ENCODE measurements at regions not wholly inside any gene's neighbourhood (a gene's known extent, or its start where the extent isn't known, plus 50 kb on each side); places are given as distances from the start of the nearest gene placed in this dataset.
A peak's percentile ranks its signal among the peaks of the same experiment; 100 is the strongest.
"Not testable (repeated sequence)": the region's sequence is repeated elsewhere in the genome, so short reads cannot be mapped to it uniquely, and the experiment has no call there.

- no peak for DNase-seq (ENCODE audit: extremely low read depth in 1 of 2, low read depth in 1 of 2)
Observed at GRCh38 chr7:140283472-140283871, 106.7 kb upstream of the KDM7A start.

GRCh38 chr7:140281960-140282359, 105.2 kb upstream of the KDM7A start:
- no peak for DNase-seq (ENCODE audit: extremely low read depth in 1 of 2, low read depth in 1 of 2)

GRCh38 chr7:140281255-140281654, 104.5 kb upstream of the KDM7A start:
- DNase-seq (ENCODE audit: extremely low read depth in 1 of 2, low read depth in 1 of 2), result no peak

GRCh38 chr7:140276001-140276400, 99.2 kb upstream of the KDM7A start:
- no peak for DNase-seq (ENCODE audit: extremely low read depth in 1 of 2, low read depth in 1 of 2)

GRCh38 chr7:140275069-140275965, 98.5 kb upstream of the KDM7A start:
- no peak for DNase-seq (ENCODE audit: extremely low read depth in 1 of 2, low read depth in 1 of 2)

- no peak for DNase-seq (ENCODE audit: extremely low read depth in 1 of 2, low read depth in 1 of 2)
Observed at GRCh38 chr7:140273417-140273816, 96.6 kb upstream of the KDM7A start.

- not testable (repeated sequence) for DNase-seq (ENCODE audit: extremely low read depth in 1 of 2, low read depth in 1 of 2)
Observed at GRCh38 chr7:140271643-140271968, 94.8 kb upstream of the KDM7A start.

- no peak for DNase-seq (ENCODE audit: extremely low read depth in 1 of 2, low read depth in 1 of 2)
Observed at GRCh38 chr7:140269004-140269638, 92.3 kb upstream of the KDM7A start.

- DNase-seq (ENCODE audit: extremely low read depth in 1 of 2, low read depth in 1 of 2), result no peak
Observed at GRCh38 chr7:140267381-140268226, 90.8 kb upstream of the KDM7A start.

- no peak for DNase-seq (ENCODE audit: extremely low read depth in 1 of 2, low read depth in 1 of 2)
Observed at GRCh38 chr7:140263277-140263676, 86.5 kb upstream of the KDM7A start.

- DNase-seq (ENCODE audit: extremely low read depth in 1 of 2, low read depth in 1 of 2), result peak in 1 of 2 donors; percentile 10
Observed at GRCh38 chr7:140262242-140262903, 85.6 kb upstream of the KDM7A start.

GRCh38 chr7:140261522-140261921, 84.7 kb upstream of the KDM7A start:
- no peak for DNase-seq (ENCODE audit: extremely low read depth in 1 of 2, low read depth in 1 of 2)

- no peak for DNase-seq (ENCODE audit: extremely low read depth in 1 of 2, low read depth in 1 of 2)
Observed at GRCh38 chr7:140261105-140261486, 84.3 kb upstream of the KDM7A start.

- no peak for DNase-seq (ENCODE audit: extremely low read depth in 1 of 2, low read depth in 1 of 2)
Observed at GRCh38 chr7:140260352-140261104, 83.7 kb upstream of the KDM7A start.

GRCh38 chr7:140257278-140257677, 80.5 kb upstream of the KDM7A start:
- not testable (repeated sequence) for DNase-seq (ENCODE audit: extremely low read depth in 1 of 2, low read depth in 1 of 2)

- not testable (repeated sequence) for DNase-seq (ENCODE audit: extremely low read depth in 1 of 2, low read depth in 1 of 2)
Observed at GRCh38 chr7:140254976-140255375, 78.2 kb upstream of the KDM7A start.

GRCh38 chr7:140249036-140249806, 72.4 kb upstream of the KDM7A start:
- no peak for DNase-seq (ENCODE audit: extremely low read depth in 1 of 2, low read depth in 1 of 2)

- no peak for DNase-seq (ENCODE audit: extremely low read depth in 1 of 2, low read depth in 1 of 2)
Observed at GRCh38 chr7:140247559-140247958, 70.8 kb upstream of the KDM7A start.

- no peak for DNase-seq (ENCODE audit: extremely low read depth in 1 of 2, low read depth in 1 of 2)
Observed at GRCh38 chr7:140245611-140246105, 68.9 kb upstream of the KDM7A start.

Measured in stimulated activated CD8-positive, alpha-beta memory T cell treated with anti-CD3 and anti-CD28 coated beads, Interleukin-7, amount 100 ng/mL, for 48 hours (primary cell).